WTC11 (cell line): ENCODE measurements at regions not wholly inside any gene's neighbourhood (a gene's known extent, or its start where the extent isn't known, plus 50 kb on each side); places are given as distances from the start of the nearest gene placed in this dataset.
A peak's percentile ranks its signal among the peaks of the same experiment; 100 is the strongest.

Experiments
- ATAC-seq: fragments of 200-7000 bp; cut with Tn5 transposase; 2 replicates; pipeline ENCODE4 v1.10.0; 2021; ENCODE audit warnings: mild to moderate bottlenecking, moderate library complexity
- CTCF ChIA-PET: fragments of 300-600 bp; sonication (Branson Sonifier 250); formaldehyde crosslinking; loops from one replicate; lab custom pipeline; 2021; ENCODE audit warnings: antibody characterized with exemption; lab: Charles Lee
- POLR2A ChIA-PET: fragments of 350-600 bp; sonication (Branson Sonifier 250); formaldehyde crosslinking; loops from one replicate; lab custom pipeline; 2021; ENCODE audit warnings: antibody characterized with exemption; lab: Charles Lee
- DNase-seq: peaks from one replicate; pipeline ENCODE4 v3.0.0; 2021; ENCODE audit warnings: low spot score
- H3K27ac Mint-ChIP-seq: 2 replicates; pipeline ENCODE4 v1.8.0; 2021; ENCODE audit warnings: mixed read lengths
- H3K27me3 Mint-ChIP-seq: 2 replicates; pipeline ENCODE4 v1.8.0; 2021; ENCODE audit warnings: low read depth, mild to moderate bottlenecking, moderate library complexity, mixed read lengths
- H3K36me3 Mint-ChIP-seq: 2 replicates; pipeline ENCODE4 v1.8.0; 2021; ENCODE audit warnings: mixed read lengths
- H3K4me1 Mint-ChIP-seq: 2 replicates; pipeline ENCODE4 v1.8.0; 2022; ENCODE audit warnings: mixed read lengths
- H3K4me3 Mint-ChIP-seq: 2 replicates; pipeline ENCODE4 v1.8.0; 2021; ENCODE audit warnings: mild to moderate bottlenecking, moderate library complexity, mixed read lengths
- H3K9me3 Mint-ChIP-seq: 2 replicates; pipeline ENCODE4 v1.8.0; 2021; ENCODE audit warnings: mixed read lengths
- FOXP1 ChIP-seq: sonication (generic); formaldehyde crosslinking; IDR thresholded peaks from 2 replicates; pipeline ENCODE4 v1.8.0; 2022; ENCODE audit warnings: missing genetic modification reagents, mild to moderate bottlenecking, moderate library complexity, borderline replicate concordance
- HMGA2 ChIP-seq: fragments of 250-450 bp; sonication (Bioruptor Pico); IDR thresholded peaks from 2 replicates; pipeline ENCODE4 v1.4.0; 2021; ENCODE audit warnings: mild to moderate bottlenecking, moderate library complexity
- JUN ChIP-seq: sonication (generic); formaldehyde crosslinking; IDR thresholded peaks from 2 replicates; pipeline ENCODE4 v1.8.0; 2023; ENCODE audit warnings: mild to moderate bottlenecking, missing genetic modification reagents
- MYBL2 ChIP-seq: sonication (generic); formaldehyde crosslinking; IDR thresholded peaks from 2 replicates; pipeline ENCODE4 v1.8.1; 2023; ENCODE audit warnings: mild to moderate bottlenecking, moderate library complexity, missing genetic modification reagents
- NFATC4 ChIP-seq: fragments of 250-450 bp; sonication (Bioruptor Pico); IDR thresholded peaks from 2 replicates; pipeline ENCODE4 v1.9.0; 2021; ENCODE audit warnings: mild to moderate bottlenecking
- NFE2L1 ChIP-seq: sonication (generic); formaldehyde crosslinking; IDR thresholded peaks from 2 replicates; pipeline ENCODE4 v1.8.1; 2023; ENCODE audit warnings: missing genetic modification reagents
- NFYB ChIP-seq: sonication (generic); formaldehyde crosslinking; conservative IDR thresholded peaks from 2 replicates; pipeline ENCODE4 v1.8.0; 2022; ENCODE audit warnings: low read depth, missing genetic modification reagents
- RORB ChIP-seq: fragments of 250-450 bp; sonication (Bioruptor Pico); IDR thresholded peaks from 2 replicates; pipeline ENCODE4 v1.9.0; 2021; ENCODE audit warnings: mild to moderate bottlenecking
- SP1 ChIP-seq: sonication (generic); formaldehyde crosslinking; conservative IDR thresholded peaks from 2 replicates; pipeline ENCODE4 v1.8.1; 2022; ENCODE audit warnings: missing genetic modification reagents
- TCF7 ChIP-seq: sonication (generic); formaldehyde crosslinking; IDR thresholded peaks from 2 replicates; pipeline ENCODE4 v1.8.0; 2022; ENCODE audit warnings: mild to moderate bottlenecking, low read depth, missing genetic modification reagents, moderate library complexity
- ZNF138 ChIP-seq: sonication (generic); formaldehyde crosslinking; conservative IDR thresholded peaks from 2 replicates; pipeline ENCODE4 v1.8.1; 2022; ENCODE audit warnings: mild to moderate bottlenecking, moderate library complexity, missing genetic modification reagents
- ZNF423 ChIP-seq: fragments of 250-450 bp; sonication (Bioruptor Pico); IDR thresholded peaks from 2 replicates; pipeline ENCODE4 v2.1.2; 2022; ENCODE audit warnings: mild to moderate bottlenecking, moderate library complexity
- ZNF671 ChIP-seq: fragments of 250-450 bp; sonication (Bioruptor Pico); IDR thresholded peaks from 2 replicates; pipeline ENCODE4 v1.8.0; 2021; ENCODE audit warnings: mild to moderate bottlenecking
- TF ChIP-seq, protein P1 (sequence below): fragments of 250-450 bp; sonication (Bioruptor Pico); IDR thresholded peaks from 2 replicates; pipeline ENCODE4 v1.9.0; 2021; ENCODE audit warnings: mild to moderate bottlenecking, borderline replicate concordance
- TF ChIP-seq, protein P2 (sequence below): sonication (generic); formaldehyde crosslinking; IDR thresholded peaks from 2 replicates; pipeline ENCODE4 v1.8.1; 2023; ENCODE audit warnings: mild to moderate bottlenecking, missing genetic modification reagents, moderate library complexity
- TF ChIP-seq, protein P3 (sequence below): sonication (generic); formaldehyde crosslinking; IDR thresholded peaks from 2 replicates; pipeline ENCODE4 v1.8.1; 2022; ENCODE audit warnings: low read depth, missing genetic modification reagents, borderline replicate concordance
- TF ChIP-seq, protein P4 (sequence below): sonication (generic); formaldehyde crosslinking; IDR thresholded peaks from 2 replicates; pipeline ENCODE4 v1.8.0; 2023; ENCODE audit warnings: mild to moderate bottlenecking, missing genetic modification reagents
- TF ChIP-seq, protein P5 (sequence below): sonication (generic); formaldehyde crosslinking; IDR thresholded peaks from 2 replicates; pipeline ENCODE4 v1.8.0; 2022; ENCODE audit warnings: mild to moderate bottlenecking, missing genetic modification reagents
- TF ChIP-seq, protein P6 (sequence below): sonication (generic); formaldehyde crosslinking; conservative IDR thresholded peaks from 2 replicates; pipeline ENCODE4 v1.8.1; 2022; ENCODE audit warnings: mild to moderate bottlenecking, missing genetic modification reagents
- TF ChIP-seq, protein P7 (sequence below): sonication (generic); formaldehyde crosslinking; IDR thresholded peaks from 2 replicates; pipeline ENCODE4 v1.8.1; 2022; ENCODE audit warnings: mild to moderate bottlenecking, missing genetic modification reagents, moderate library complexity, borderline replicate concordance

DNA sequence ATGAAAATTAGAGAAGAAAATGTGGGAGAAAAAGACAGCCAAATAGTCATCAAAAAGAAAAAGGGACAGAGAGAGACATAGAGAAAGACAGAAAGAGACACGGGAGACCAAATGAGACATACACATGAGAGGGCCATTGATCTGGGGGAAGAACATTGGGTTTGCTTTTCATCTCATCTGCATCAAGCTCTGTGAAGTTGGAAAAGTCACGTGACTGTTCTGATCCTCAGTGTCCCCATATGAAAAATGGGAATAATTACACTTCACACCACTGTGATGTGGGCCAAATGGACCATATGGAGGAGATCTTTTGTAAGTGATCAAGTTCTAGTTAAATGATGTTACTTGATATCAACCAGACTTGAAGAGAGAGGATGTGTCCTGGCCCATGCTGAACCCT is 147.1 kb upstream of the NRXN3 start:
- ATAC-seq (no peak), DNase-seq (no peak)
- H3K27ac Mint-ChIP-seq, result no peak overlapping the region
- ChIA-PET CTCF (interaction anchor here (0.6 to 2.2 kb wide), 8 partner anchors 66 to 574 kb away, joined by 3 to 19 read pairs (median 6); no protein-coding TSS in a partner anchor), POLR2A (interaction anchor here (0.7 kb wide), 1 partner anchor 417 kb away, joined by 3 read pairs; no protein-coding TSS in a partner anchor)
- H3K27me3 Mint-ChIP-seq, result no peaks in the 10 kb centered on the region; the same call in 1 of the 2 replicates
- no peaks in the 10 kb centered on the region for H3K36me3 Mint-ChIP-seq
- TF ChIP-seq NFATC4 (no peak), NFYB (CRISPR knock-in tag) (no peak)
- peaks cover 13% of the 10 kb centered on the region; the same call in 1 of the 2 replicates for H3K4me1 Mint-ChIP-seq
- H3K4me3 Mint-ChIP-seq, result no peak overlapping the region
- peaks cover 21% of the 10 kb centered on the region for H3K9me3 Mint-ChIP-seq

DNA sequence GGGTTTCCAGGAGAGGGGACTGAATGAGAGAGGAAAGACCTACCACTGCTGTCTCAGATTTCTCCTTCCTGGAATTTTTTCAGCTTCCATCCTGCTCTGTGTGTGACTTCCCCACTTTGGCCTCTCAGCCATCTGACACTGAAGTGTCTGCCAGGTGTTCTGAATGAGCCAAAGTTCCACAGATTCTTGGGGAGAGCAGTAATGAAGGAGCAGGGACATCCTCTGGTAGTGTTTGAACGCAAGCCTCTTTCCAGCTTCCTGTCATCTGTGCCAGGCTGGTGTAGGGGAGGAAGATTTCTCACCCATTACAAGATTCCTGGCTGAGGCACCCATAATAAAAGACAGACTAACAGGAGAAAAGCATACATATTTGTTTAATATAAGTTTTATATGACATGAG is 141.7 kb upstream of the NRXN3 start:
- Mint-ChIP-seq H3K27ac (no peak overlapping the region), H3K36me3 (no peaks in the 10 kb centered on the region), H3K4me3 (0 out of 2 replicates have a peak overlapping the region, but pooled peaks have one; percentile 7), H3K4me1 (peaks cover 43% of the 10 kb centered on the region), H3K9me3 (peaks cover 8% of the 10 kb centered on the region; the same call in 1 of the 2 replicates), H3K27me3 (no peaks in the 10 kb centered on the region; the same call in none of the 2 replicates)
- ChIA-PET POLR2A (no interaction called here), CTCF (no interaction called here)
- TF ChIP-seq RORB (CRISPR knock-in tag) (no peak), FOXP1 (no peak), JUN (CRISPR knock-in tag) (no peak), ZNF671 (no peak), NFE2L1 (no peak), NFYB (CRISPR knock-in tag) (no peak), MYBL2 (CRISPR knock-in tag) (no peak), TCF7 (no peak)
- TF ChIP-seq, protein P1, sequence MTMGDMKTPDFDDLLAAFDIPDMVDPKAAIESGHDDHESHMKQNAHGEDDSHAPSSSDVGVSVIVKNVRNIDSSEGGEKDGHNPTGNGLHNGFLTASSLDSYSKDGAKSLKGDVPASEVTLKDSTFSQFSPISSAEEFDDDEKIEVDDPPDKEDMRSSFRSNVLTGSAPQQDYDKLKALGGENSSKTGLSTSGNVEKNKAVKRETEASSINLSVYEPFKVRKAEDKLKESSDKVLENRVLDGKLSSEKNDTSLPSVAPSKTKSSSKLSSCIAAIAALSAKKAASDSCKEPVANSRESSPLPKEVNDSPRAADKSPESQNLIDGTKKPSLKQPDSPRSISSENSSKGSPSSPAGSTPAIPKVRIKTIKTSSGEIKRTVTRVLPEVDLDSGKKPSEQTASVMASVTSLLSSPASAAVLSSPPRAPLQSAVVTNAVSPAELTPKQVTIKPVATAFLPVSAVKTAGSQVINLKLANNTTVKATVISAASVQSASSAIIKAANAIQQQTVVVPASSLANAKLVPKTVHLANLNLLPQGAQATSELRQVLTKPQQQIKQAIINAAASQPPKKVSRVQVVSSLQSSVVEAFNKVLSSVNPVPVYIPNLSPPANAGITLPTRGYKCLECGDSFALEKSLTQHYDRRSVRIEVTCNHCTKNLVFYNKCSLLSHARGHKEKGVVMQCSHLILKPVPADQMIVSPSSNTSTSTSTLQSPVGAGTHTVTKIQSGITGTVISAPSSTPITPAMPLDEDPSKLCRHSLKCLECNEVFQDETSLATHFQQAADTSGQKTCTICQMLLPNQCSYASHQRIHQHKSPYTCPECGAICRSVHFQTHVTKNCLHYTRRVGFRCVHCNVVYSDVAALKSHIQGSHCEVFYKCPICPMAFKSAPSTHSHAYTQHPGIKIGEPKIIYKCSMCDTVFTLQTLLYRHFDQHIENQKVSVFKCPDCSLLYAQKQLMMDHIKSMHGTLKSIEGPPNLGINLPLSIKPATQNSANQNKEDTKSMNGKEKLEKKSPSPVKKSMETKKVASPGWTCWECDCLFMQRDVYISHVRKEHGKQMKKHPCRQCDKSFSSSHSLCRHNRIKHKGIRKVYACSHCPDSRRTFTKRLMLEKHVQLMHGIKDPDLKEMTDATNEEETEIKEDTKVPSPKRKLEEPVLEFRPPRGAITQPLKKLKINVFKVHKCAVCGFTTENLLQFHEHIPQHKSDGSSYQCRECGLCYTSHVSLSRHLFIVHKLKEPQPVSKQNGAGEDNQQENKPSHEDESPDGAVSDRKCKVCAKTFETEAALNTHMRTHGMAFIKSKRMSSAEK (CRISPR knock-in tag), result no peak
- DNase-seq, result no peak
- no peak for ATAC-seq

DNA sequence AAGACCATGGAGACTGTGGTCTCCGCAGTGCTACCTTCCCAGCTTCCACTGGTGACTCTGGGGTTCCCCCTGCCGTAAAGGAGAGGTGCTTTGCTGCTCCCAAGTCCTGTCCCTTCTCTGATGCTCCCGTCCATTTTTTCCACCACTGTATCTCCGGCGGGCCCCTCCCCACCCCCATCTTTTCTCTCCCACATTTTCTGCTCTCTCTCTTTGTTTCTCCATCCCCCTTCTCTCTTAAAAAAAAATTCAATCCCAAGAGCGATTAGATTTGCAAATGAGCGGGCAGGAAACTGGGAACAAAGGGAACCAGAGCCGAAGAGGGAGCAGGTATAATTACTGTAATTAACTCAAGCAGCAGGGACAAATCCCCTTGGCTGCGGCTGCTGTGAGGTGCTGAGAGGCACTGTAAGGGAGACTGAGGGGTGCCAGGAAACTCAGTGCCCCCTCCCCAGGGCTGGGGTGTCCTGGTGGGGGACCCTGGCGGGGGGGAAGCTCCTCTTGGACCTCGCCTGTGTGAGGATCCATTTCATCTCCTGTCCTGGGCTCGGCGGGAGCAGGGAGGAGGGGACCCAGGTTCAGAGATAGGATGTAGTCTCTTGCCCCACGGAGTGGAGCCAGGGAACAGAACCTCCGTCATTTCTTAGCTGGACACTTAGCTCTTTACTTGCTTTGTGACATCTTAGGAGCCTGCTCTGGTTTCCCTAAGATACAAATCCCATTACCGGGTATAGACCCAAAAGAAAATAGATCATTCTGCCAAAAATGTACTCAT is 140.4 kb upstream of the NRXN3 start:
- Mint-ChIP-seq H3K27ac (peak overlapping the region; percentile 82), H3K36me3 (no peaks in the 10 kb centered on the region), H3K4me3 (peak overlapping the region; percentile 44), H3K27me3 (no peaks in the 10 kb centered on the region; the same call in none of the 2 replicates), H3K4me1 (peaks cover 44% of the 10 kb centered on the region), H3K9me3 (peaks cover 8% of the 10 kb centered on the region; the same call in 1 of the 2 replicates)
- peak; percentile 34 for DNase-seq
- POLR2A ChIA-PET, result no interaction called here
- peak; percentile 79 for ATAC-seq
- CTCF ChIA-PET, result interaction anchor here (1.0 to 1.4 kb wide), 3 partner anchors 8 to 125 kb away, joined by 3 to 4 read pairs (median 4); no protein-coding TSS in a partner anchor
- TF ChIP-seq SP1 (CRISPR knock-in tag) (peak; percentile 64; the same call in 1 of the 2 replicates), HMGA2 (no peak), ZNF423 (CRISPR knock-in tag) (peak; percentile 99), NFATC4 (no peak), ZNF138 (CRISPR knock-in tag) (no peak)
- TF ChIP-seq, protein P2, sequence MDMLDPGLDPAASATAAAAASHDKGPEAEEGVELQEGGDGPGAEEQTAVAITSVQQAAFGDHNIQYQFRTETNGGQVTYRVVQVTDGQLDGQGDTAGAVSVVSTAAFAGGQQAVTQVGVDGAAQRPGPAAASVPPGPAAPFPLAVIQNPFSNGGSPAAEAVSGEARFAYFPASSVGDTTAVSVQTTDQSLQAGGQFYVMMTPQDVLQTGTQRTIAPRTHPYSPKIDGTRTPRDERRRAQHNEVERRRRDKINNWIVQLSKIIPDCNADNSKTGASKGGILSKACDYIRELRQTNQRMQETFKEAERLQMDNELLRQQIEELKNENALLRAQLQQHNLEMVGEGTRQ, result no peak
- TF ChIP-seq, protein P3, sequence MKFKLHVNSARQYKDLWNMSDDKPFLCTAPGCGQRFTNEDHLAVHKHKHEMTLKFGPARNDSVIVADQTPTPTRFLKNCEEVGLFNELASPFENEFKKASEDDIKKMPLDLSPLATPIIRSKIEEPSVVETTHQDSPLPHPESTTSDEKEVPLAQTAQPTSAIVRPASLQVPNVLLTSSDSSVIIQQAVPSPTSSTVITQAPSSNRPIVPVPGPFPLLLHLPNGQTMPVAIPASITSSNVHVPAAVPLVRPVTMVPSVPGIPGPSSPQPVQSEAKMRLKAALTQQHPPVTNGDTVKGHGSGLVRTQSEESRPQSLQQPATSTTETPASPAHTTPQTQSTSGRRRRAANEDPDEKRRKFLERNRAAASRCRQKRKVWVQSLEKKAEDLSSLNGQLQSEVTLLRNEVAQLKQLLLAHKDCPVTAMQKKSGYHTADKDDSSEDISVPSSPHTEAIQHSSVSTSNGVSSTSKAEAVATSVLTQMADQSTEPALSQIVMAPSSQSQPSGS (CRISPR knock-in tag), result no peak
- TF ChIP-seq, protein P4, sequence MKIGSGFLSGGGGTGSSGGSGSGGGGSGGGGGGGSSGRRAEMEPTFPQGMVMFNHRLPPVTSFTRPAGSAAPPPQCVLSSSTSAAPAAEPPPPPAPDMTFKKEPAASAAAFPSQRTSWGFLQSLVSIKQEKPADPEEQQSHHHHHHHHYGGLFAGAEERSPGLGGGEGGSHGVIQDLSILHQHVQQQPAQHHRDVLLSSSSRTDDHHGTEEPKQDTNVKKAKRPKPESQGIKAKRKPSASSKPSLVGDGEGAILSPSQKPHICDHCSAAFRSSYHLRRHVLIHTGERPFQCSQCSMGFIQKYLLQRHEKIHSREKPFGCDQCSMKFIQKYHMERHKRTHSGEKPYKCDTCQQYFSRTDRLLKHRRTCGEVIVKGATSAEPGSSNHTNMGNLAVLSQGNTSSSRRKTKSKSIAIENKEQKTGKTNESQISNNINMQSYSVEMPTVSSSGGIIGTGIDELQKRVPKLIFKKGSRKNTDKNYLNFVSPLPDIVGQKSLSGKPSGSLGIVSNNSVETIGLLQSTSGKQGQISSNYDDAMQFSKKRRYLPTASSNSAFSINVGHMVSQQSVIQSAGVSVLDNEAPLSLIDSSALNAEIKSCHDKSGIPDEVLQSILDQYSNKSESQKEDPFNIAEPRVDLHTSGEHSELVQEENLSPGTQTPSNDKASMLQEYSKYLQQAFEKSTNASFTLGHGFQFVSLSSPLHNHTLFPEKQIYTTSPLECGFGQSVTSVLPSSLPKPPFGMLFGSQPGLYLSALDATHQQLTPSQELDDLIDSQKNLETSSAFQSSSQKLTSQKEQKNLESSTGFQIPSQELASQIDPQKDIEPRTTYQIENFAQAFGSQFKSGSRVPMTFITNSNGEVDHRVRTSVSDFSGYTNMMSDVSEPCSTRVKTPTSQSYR, result 0 out of 2 replicates have a peak, but pooled peaks have one; percentile 43
- TF ChIP-seq, protein P5, sequence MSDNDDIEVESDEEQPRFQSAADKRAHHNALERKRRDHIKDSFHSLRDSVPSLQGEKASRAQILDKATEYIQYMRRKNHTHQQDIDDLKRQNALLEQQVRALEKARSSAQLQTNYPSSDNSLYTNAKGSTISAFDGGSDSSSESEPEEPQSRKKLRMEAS (CRISPR knock-in tag), result 0 out of 2 replicates have a peak, but pooled peaks have one; percentile 8
- TF ChIP-seq, protein P6, sequence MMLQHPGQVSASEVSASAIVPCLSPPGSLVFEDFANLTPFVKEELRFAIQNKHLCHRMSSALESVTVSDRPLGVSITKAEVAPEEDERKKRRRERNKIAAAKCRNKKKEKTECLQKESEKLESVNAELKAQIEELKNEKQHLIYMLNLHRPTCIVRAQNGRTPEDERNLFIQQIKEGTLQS (CRISPR knock-in tag), result no peak
- TF ChIP-seq, protein P7, sequence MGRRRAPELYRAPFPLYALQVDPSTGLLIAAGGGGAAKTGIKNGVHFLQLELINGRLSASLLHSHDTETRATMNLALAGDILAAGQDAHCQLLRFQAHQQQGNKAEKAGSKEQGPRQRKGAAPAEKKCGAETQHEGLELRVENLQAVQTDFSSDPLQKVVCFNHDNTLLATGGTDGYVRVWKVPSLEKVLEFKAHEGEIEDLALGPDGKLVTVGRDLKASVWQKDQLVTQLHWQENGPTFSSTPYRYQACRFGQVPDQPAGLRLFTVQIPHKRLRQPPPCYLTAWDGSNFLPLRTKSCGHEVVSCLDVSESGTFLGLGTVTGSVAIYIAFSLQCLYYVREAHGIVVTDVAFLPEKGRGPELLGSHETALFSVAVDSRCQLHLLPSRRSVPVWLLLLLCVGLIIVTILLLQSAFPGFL (CRISPR knock-in tag), result no peak
